Hematopoietic multipotent progenitor cell treated with erythropoietin and hydrocortisone succinate and interleukin-3 and kit ligand, for 8 days (in vitro differentiated cells): ENCODE measurements at regions not wholly inside any gene's neighbourhood (a gene's known extent, or its start where the extent isn't known, plus 50 kb on each side); places are given as distances from the start of the nearest gene placed in this dataset.
"Not testable (repeated sequence)": the region's sequence is repeated elsewhere in the genome, so short reads cannot be mapped to it uniquely, and the experiment has no call there.

Source experiments
- DNase-seq: peaks from one replicate; pipeline ENCODE4 v3.0.0-alpha.2; 2015

DNA sequence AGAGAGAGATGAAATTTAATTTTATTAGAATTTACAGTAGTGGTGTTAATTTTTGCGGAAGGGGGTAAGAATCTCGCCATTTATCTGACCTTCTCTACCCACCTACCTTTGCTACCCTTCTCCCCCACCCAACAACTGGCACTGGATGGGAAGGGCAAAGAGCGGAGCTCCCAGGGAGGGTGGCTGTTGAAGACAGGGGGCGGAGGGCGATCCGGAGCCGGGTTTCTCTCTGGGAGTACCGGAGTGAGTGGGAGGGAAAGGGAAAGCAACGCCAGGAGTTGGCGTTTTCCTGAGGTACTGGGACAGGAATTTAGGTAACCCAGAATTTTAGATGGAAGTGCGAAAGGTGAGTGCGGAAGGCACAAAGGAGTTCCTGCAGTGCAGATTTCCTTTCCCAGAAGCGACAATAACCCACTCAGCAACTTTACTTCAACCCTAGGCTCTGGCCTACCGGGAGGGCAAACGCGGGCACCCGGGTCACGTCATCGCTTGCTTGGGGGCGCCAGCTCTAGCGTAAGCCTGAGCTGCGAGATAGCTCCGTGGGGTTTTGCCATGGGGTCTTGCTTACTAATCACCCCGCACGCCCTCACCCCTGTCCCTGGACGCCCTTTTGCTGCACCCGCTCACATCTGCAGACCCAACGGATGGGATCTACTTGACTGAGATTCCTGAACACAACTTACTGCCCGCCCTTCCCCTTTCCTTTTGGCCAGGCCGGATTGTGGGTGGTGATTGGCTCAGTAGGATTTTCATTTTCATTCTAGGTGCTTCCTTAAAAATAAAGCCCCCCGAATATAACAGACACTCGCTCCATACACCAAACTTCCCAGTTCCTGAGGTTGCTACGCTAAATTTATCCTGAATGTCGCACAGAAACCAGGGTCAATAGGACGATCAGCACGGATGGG lies 413.0 kb upstream of the ESRRG start:
- no peak for DNase-seq

DNA sequence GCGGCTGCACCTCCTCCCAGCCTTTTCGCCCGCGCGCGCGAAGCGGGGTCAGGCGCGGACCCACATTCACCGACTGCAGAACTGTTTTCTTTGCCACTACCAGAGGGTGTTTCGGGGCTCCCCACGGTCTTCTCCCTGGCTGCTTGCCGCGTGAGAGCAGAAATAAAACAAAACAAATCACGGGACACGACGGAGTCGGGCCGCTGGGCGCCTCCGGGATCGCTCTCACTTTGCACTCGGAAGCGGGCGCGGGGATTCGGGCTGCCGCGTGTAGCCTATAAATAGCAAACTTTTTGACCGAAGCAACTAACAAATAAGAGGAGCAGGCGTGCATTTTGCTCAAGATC lies 412.3 kb upstream of the ESRRG start:
- no peak for DNase-seq

DNA sequence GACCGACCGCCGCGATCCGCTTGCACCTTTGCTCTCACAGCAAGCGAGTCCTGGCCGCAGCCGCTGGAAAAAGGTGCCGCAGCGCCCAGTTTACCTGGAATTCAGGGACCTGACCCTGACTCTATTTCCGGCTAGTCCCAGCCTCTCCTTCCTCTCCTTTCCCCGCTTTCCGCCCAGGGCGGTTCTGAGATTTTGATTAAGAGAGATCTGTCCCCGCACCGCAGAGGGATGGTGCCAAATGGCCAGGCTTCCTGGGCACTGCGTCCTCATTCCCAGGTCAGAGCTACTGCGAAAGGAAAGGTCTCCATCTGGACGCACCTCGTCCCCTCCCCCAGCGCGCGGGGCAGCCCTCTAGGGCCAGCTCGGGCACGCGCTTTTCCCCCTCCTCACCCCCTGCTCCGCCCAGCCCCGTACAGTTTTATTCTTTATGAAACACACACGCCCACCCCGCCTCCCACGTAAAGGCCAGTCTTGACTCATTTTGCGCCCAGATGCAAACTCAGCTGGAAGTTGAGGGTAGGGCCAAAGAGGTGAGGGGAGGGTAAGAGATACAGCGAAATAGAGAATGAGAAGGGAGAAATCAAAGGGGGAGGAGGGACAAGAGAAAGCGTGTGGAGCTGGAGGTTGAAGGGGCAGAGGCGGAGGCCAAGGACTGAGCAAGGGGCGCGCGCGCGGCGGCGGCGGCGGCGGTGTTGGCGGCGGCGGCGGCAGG lies 411.8 kb upstream of the ESRRG start:
- DNase-seq: no peak

- DNase-seq: no peak
Observed at GRCh38 chr1:217133958-217134856, 411.0 kb upstream of the ESRRG start.

GRCh38 chr1:217133092-217133491 lies 409.9 kb upstream of the ESRRG start:
- no peak for DNase-seq

DNA sequence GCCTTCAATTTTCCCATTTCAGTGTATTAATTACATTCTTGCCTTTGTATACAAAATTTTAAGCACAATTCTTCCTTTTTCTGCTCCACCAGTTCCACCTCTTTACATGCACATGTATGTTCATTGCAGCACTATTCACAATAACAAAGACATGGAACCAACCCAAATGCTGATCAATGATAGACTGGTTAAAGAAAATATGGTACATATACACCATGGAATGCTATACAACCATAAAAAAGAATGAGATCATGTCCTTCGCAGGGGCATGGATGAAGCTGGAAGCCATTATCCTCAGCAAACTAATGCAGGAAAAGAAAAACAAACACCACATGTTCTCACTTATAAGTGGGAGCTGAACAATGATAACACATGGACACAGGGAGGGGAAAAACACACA lies 400.1 kb upstream of the ESRRG start:
- not testable (repeated sequence) for DNase-seq

GRCh38 chr1:217117973-217118465 lies 394.8 kb upstream of the ESRRG start:
- no peak for DNase-seq

DNA sequence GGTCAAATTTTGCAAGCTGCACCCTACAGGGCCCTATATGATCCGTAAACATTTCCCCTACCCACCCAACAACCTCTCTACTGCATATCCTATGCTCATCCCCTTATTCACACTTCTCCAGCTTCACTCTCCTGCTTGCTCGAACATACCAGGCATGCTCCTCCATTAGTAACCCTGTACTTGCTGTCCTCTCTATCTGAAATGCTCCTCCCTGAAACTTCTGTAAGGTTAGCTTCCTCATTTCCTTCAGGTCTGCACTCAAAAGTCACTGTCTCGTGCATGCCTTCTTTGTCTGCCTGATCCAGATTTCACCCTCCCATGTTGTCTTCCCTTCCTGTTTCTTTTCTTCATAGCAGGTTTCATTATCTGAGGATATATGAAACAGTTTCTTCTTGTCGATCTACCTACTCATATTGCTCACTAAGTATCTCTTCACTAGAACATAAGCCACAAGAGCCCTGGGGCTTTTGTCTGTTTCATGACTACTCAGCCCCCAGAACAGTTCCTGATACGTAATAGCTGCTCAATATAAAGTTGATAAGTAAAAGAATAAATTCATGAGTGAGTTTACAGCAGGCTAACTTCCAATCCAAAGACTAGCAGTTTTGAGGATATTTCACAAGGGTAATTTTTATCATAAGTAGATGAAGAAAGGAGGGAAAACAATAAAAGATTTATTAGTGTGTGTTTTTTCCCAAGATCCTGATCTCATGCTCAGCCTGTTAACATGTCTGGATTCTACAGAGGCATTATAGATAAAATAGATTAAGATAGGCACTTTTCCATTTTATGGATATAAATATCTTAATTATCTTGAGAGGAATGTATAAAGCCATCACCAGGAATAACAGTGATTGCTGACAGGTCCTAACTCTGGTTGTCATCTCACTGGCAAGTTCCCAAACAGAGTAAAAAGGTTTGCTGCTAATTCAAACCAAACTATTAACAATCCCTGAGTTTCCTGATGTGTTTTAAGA lies 392.5 kb upstream of the ESRRG start:
- DNase-seq: no peak

DNA sequence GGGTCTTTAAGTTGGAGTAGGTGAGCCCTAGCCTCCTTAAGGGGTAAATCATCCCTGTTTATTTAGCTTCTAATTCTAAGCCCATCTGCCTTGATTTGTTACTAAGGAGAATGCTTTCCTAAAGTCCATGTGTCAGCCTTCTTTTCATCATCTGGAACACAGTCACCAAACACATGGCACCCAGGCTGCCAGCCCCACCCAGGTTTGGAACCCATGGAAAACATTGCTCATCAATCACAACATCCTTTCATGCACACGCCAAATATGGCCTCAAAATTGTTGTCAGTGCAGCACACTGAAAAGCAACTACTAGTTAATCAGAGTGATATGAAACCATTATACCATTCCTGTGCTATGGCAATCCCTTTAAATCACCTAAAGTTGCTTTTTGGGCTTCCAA lies 386.7 kb upstream of the ESRRG start:
- DNase-seq: no peak

DNA sequence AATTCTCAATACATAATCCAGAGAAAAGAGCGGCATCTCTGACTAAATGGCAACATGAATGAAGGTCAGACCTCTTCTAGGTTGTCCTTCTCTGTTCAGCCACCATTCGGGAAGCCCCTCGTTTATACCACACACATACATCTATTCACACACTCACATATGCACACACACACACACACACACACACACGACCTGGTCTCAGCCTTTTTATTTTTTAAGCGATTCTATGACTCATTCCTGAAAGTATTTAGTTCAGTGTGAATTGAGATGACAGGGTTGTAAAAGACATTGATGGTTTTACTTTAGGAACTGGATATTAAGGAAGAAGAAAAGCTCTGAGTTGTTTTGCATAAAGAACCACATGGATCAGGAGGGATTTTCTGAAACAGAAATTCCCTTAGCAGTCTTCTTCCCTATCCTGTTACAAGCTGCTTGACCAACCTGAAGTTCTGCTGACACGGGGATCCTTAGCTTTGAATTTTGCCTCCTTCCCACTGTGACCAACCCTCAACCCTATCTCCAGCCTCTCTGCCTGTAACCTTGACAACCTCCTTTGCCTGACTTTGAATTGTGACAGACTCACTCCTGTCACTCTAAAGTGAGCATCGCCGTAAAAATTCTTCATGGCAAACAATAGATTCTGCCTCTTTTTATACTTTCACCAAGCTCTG lies 383.1 kb upstream of the ESRRG start:
- DNase-seq: no peak

DNA sequence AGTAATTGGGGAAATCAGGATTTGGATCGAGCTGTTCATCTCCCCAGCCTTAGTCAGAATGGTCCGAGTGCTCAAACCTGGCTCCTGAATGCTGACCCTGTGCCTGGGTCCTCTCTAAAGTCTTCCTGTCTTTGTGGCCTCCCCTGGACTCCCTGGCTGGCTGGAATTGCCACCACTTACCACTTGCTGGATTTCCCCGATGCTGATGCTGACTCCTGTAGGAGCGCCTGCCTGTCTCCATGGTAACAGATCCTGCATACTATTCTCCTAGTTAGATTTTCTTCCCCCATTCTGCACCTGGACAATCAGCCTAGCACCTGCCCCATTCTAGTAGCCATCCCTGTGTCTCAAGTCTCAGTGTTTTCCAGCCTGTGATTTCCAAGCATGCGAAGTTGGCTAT lies 382.2 kb upstream of the ESRRG start:
- DNase-seq: no peak

DNA sequence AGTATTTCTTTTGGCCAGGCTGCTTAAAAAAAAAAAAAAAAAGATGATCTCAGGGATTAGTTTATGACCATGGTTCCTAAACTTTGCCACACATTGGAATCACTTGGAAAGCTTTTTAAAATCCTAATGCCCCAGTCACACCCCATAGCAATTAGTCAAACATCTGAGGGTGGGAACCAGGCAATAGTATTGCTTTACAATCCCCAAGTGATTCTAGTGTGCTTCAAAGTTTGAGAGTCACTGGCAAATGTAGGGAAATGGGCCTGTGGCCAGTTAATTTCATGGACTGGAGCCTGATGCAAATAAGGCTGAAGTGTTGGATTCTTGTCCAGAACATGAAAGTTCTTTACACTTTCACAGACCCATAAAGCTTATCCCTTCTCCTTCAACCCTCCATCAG lies 374.6 kb upstream of the ESRRG start:
- no peak for DNase-seq

GRCh38 chr1:217096200-217096599 lies 373.0 kb upstream of the ESRRG start:
- no peak for DNase-seq

- DNase-seq: no peak
Observed at GRCh38 chr1:217095050-217095622, 371.9 kb upstream of the ESRRG start.

DNA sequence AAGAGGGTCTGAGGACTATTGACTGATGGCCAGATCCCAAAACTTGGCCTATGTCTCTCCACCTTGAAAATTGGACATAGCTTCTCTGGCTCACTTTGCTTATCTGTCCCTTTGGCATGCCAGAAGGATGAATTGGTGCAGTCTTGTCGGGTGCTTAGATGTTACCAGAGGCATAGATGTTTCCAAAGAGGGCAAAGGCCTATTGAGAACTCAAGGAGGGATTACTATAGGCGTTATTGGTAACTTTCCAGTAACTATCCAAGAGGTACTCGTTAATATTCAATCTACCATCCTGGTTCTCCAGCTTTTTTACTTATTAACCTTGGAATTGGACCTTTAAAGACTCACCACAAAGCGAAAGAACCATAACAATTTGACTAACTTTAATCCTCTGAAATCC lies 368.3 kb upstream of the ESRRG start:
- no peak for DNase-seq

- no peak for DNase-seq
Observed at GRCh38 chr1:217090060-217090911, 367.1 kb upstream of the ESRRG start.

GRCh38 chr1:217089361-217090014 lies 366.3 kb upstream of the ESRRG start:
- no peak for DNase-seq

DNA sequence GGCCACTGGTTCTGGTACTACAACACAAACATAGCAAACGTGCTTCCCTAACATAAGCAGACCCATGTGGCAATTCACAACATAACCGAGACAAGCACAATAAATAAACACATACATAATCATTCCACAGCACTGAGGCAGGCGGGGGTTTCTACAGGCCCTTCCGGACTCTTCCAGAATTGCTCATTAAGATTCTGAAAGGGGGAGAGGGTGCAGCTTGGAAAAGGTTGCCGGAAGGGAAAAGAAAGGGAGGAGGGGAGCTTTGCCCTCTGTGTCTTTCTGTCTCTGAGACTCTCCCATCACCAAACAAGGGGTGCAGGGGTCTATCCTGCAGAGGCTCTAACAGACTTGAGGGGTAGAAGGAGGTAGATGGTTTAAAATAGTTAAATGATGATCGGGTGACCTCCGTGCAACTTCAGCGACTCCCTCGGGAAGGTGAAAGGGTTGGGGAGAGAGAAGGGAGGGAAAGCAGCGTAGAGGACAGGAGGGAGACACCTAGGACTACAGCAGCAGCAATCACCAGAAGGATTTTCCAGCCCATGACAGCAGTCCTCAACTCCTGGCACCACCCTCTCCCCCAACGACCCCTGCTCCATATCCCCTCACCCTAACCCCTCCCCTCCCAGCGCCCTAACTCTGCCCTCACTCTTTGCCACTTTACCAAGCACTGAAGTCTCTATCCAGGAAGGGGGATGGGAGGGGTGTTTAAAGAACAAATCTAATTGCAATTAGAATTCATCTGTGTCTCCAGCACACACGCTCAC lies 365.5 kb upstream of the ESRRG start:
- no peak for DNase-seq

- no peak for DNase-seq
Observed at GRCh38 chr1:217088011-217088410, 364.8 kb upstream of the ESRRG start.
